GM10248 (cell line): ENCODE measurements at regions not wholly inside any gene's neighbourhood (a gene's known extent, or its start where the extent isn't known, plus 50 kb on each side); places are given as distances from the start of the nearest gene placed in this dataset.
"Not testable (repeated sequence)": the region's sequence is repeated elsewhere in the genome, so short reads cannot be mapped to it uniquely, and the experiment has no call there.

Experiments
- CTCF ChIA-PET: fragments of 300-600 bp; sonication (Branson Sonifier 250); formaldehyde crosslinking; extraction: SDS; loops from one replicate; lab custom pipeline; 2021; ENCODE audit warnings: antibody characterized with exemption; lab: Yijun Ruan, JAX
- POLR2A ChIA-PET: fragments of 350-650 bp; sonication (Branson Sonifier 250); formaldehyde crosslinking; extraction: SDS; loops from one replicate; lab custom pipeline; 2020; ENCODE audit warnings: antibody characterized with exemption; lab: Yijun Ruan, JAX
- DNase-seq: peaks from one replicate; pipeline ENCODE4 v3.0.0; 2012; ENCODE audit errors: extremely low spot score
- CTCF ChIP-seq: IDR thresholded peaks from 2 replicates; pipeline ENCODE4 v1.5.1; 2012; ENCODE audit warnings: mild to moderate bottlenecking, low read depth; ENCODE audit errors: extremely low read depth, missing control alignments, control extremely low read depth

GRCh38 chr12:24625103-24625502, 323.8 kb downstream of the BCAT1 start:
- no peak for DNase-seq
- ChIA-PET CTCF (no interaction called here), POLR2A (no interaction called here)
- no peak for TF ChIP-seq CTCF

DNA sequence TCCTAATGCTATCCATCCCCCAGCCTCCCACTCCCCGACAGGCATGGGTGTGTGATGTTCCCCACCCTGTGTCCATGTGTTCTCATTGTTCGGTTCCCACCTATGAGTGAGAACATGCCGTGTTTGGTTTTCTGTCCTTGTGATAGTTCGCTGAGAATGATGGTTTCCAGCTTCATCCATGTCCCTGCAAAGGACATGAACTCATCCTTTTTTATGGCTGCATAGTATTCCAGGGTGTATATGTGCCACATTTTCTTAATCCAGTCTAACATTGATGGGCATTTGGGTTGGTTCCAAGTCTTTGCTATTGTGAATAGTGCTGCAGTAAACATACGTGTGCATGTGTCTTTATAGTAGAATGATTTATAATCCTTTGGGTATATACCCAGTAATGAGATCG, 328.9 kb downstream of the BCAT1 start:
- CTCF ChIA-PET: interaction anchor here (1.8 kb wide), 1 partner anchor 16 kb away, joined by 4 read pairs; no protein-coding TSS in a partner anchor
- DNase-seq, POLR2A ChIA-PET: not testable (repeated sequence)

GRCh38 chr12:24617471-24617870, 331.4 kb downstream of the BCAT1 start:
- POLR2A ChIA-PET: no interaction called here
- no peak for TF ChIP-seq CTCF
- no peak for DNase-seq
- CTCF ChIA-PET: no interaction called here

DNA sequence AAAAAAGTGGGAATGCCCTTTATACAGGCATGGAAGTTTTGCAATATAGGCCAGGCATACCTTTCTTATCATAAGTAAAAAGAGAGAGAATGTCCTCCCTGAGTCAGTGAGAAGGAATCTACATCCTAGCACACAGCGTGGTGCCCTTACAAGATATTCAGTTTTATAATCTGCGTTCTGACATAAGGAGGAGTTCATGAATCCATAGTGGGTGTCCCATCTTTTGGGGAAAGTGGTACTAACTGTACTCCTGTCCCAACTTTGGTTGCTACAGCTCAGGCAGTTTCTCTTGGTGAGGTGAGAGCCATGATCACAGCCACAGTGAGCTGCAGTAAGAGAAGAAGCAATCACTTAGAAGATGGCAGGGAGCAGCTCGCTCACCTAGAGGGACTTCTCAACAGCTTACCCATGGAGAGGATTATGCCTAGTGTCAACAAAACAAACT, 332.9 kb downstream of the BCAT1 start:
- no peak for TF ChIP-seq CTCF
- ChIA-PET POLR2A (no interaction called here), CTCF (no interaction called here)
- no peak for DNase-seq

- TF ChIP-seq CTCF: no peak
- POLR2A ChIA-PET: no interaction called here
- DNase-seq: no peak
- CTCF ChIA-PET: no interaction called here
These were observed 340.1 kb downstream of the BCAT1 start for GRCh38 chr12:24608637-24609285.

DNA sequence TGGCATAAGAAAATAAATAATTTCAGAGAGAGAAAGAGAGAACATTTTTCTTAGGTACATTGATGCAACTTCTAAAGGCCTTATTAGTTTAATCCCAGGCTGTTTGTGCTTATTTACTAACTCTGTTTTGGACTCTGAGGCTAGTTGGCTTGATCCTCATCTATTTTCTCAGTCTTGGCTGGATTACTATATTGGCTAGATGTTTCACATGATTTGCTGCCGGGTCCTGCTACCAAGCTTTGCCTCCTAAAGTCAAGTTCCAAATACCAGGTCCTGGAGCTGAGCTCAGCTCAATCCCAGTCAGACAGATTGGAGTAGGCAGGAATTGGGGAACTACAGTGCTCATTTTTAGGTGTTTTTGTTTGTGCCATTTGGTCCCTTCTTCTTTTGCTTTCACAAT, 340.8 kb downstream of the BCAT1 start:
- CTCF ChIA-PET: no interaction called here
- POLR2A ChIA-PET: no interaction called here
- no peak for TF ChIP-seq CTCF
- DNase-seq: no peak

DNA sequence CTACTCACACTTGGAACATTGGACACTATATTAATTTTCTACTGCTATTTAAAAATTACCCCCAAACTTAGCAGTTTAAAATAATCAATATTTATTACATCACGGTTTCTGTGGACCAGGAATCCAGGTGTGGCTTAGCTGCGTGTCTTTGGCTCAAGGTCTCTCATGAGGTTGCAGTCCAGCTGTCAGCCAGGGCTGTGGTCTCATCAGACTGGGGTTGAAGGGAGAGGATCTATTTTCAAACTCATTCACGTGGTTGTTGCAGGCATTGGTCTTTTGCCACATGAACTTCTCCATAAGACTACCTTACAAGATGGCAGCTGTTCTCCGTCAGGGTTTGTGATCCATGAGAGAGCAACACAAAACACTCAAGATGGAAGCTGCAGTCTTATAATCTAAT, 343.0 kb downstream of the BCAT1 start:
- POLR2A ChIA-PET: no interaction called here
- CTCF ChIA-PET: interaction anchor here (1.0 to 1.5 kb wide), 4 partner anchors 9 to 36 kb away, joined by 3 to 4 read pairs (median 3); no protein-coding TSS in a partner anchor
- no peak for TF ChIP-seq CTCF
- DNase-seq: no peak
